ENCODE measurements at regions not wholly inside any gene's neighbourhood (a gene's known extent, or its start where the extent isn't known, plus 50 kb on each side); places are given as distances from the start of the nearest gene placed in this dataset.

GRCh38 chr21:38709876-38710275 is 95.9 kb upstream of the ETS2 start:
- no peak for TF ChIP-seq MAX (IDR thresholded peaks at IDR 0.05; ENCODE audit: insufficient read depth, insufficient read length)
- no peak for TF ChIP-seq EZH2 (IDR thresholded peaks at IDR 0.05; ENCODE audit: borderline replicate concordance, low read depth, low read length, severe bottlenecking)
- no peak for TF ChIP-seq JUN (IDR thresholded peaks at IDR 0.05; ENCODE audit: borderline replicate concordance, insufficient read depth, insufficient read length, low read depth)
- TF ChIP-seq POLR2AphosphoS5 (IDR thresholded peaks at IDR 0.05; ENCODE audit: insufficient read depth, low read depth, low read length): no peak
- TF ChIP-seq CTCF (IDR thresholded peaks at IDR 0.05; ENCODE audit: extremely low read depth in 1 of 2, insufficient read depth in 1 of 2, low read depth in 1 of 2, low read length in 2 of 2): no peak
- no peak for TF ChIP-seq POLR2A (IDR thresholded peaks at IDR 0.05; ENCODE audit: low read depth, low read length)
- no peaks in the 10 kb centered on the region for H3K9me3 ChIP-seq (replicated peaks; ENCODE audit: control insufficient read depth, insufficient read depth, low read length)
- intact Hi-C loops (cut with micrococcal nuclease): no loop called here
- ChIA-PET POLR2A (no interaction called here), CTCF (interaction anchor here (0.7 kb wide), 1 partner anchor 28 kb away, joined by 3 read pairs; no protein-coding TSS in a partner anchor)
- dilution Hi-C loops (cut with MboI; ENCODE audit: extremely low pct_ligation_motif_present, low sequenced_read_pairs): no loop called here
- no peak overlapping the region for H3K4me3 ChIP-seq (replicated peaks in 1 of 3; ENCODE audit: insufficient read depth in 1 of 3, low read depth in 1 of 3, low read length in 3 of 3)
- H3K4me1 ChIP-seq (ENCODE audit: control insufficient read depth, extremely low read depth, insufficient read depth, low read length): no peaks in the 10 kb centered on the region
- H4K20me1 ChIP-seq (replicated peaks; ENCODE audit: control insufficient read depth, extremely low read depth, insufficient read depth, low read length): no peaks in the 10 kb centered on the region
- DNase-seq (ENCODE audit: low read depth, low spot score) (no peak), FAIRE-seq (no peak)
- H3K9ac ChIP-seq (replicated peaks; ENCODE audit: extremely low read depth, insufficient read depth, low read length): no peak overlapping the region
- no TSS peak for BruUV-seq (replicated peaks)
- no peak overlapping the region for H3K27ac ChIP-seq (ENCODE audit: insufficient read depth, low read depth, low read length)
- H3K36me3 ChIP-seq (ENCODE audit: control insufficient read depth in 2 of 2, extremely low read depth in 1 of 2, insufficient read depth in 2 of 2, low read length in 2 of 2): no peaks in the 10 kb centered on the region
- H3K9me1 ChIP-seq (replicated peaks; ENCODE audit: control insufficient read depth, extremely low read depth, insufficient read depth, low read length): no peaks in the 10 kb centered on the region
- no peak overlapping the region for H3K4me2 ChIP-seq (ENCODE audit: insufficient read depth, low read length)
- H2AFZ ChIP-seq (ENCODE audit: low read depth, low read length): no peak overlapping the region
- H3K79me2 ChIP-seq (ENCODE audit: control insufficient read depth, insufficient read depth, low read length): no peaks in the 10 kb centered on the region
- H3K27me3 ChIP-seq (ENCODE audit: control insufficient read depth in 2 of 2, insufficient read depth in 2 of 2, low read length in 2 of 2): peaks cover 12% of the 10 kb centered on the region in 2 experiments

Data from endothelial cell of umbilical vein (primary cell).